GM12878 (cell line): ENCODE measurements at regions not wholly inside any gene's neighbourhood (a gene's known extent, or its start where the extent isn't known, plus 50 kb on each side); places are given as distances from the start of the nearest gene placed in this dataset.

Experiments
- CTCF ChIP-seq, 3 experiments: IDR thresholded peaks in 2 of 3; conservative IDR thresholded peaks in 1 of 3; 2 replicates each; pipeline ENCODE4 v1.5.1; 2011; ENCODE audit warnings: low read depth in 3 of 3, low read length in 3 of 3, mild to moderate bottlenecking in 3 of 3, control low read depth in 2 of 3, moderate library complexity in 2 of 3, inconsistent platforms in 1 of 3, mixed read lengths in 1 of 3; ENCODE audit not compliant: control insufficient read depth in 2 of 3, insufficient read depth in 1 of 3; ENCODE audit errors: extremely low read depth in 1 of 3
- FOXK2 ChIP-seq: fragments of 450-650 bp; IDR thresholded peaks from 2 replicates; pipeline ENCODE4 v1.6.1; 2017; ENCODE audit warnings: mild to moderate bottlenecking, moderate library complexity
- HCFC1 ChIP-seq: fragments of 150-350 bp; IDR thresholded peaks from 2 replicates; pipeline ENCODE4 v1.6.1; 2014; ENCODE audit warnings: low read length
- HDAC2 ChIP-seq: fragments of 200-600 bp; sonication (generic); IDR thresholded peaks from 2 replicates; pipeline ENCODE4 v1.6.1; 2017
- IKZF1 ChIP-seq: fragments of 450-650 bp; conservative IDR thresholded peaks from 2 replicates; pipeline ENCODE4 v1.6.1; 2017; ENCODE audit warnings: antibody characterized with exemption, mild to moderate bottlenecking
- NFYB ChIP-seq: IDR thresholded peaks from 2 replicates; pipeline ENCODE4 v1.6.1; 2011; ENCODE audit warnings: low read depth, mild to moderate bottlenecking, low read length, improper control_type of control experiment, moderate library complexity; ENCODE audit not compliant: insufficient read depth
- POLR2A ChIP-seq: IDR thresholded peaks from 2 replicates; pipeline ENCODE4 v1.6.1; 2011; ENCODE audit warnings: low read depth, mild to moderate bottlenecking, low read length
- SMAD5 ChIP-seq: IDR thresholded peaks from 2 replicates; pipeline ENCODE4 v1.6.1; 2016; ENCODE audit warnings: antibody characterized with exemption, low read depth

GRCh38 chr3:87702600-87702999, 356.2 kb downstream of the CGGBP1 start:
- no peak for TF ChIP-seq CTCF (IDR thresholded peaks at IDR 0.05 in 2 of 3, conservative IDR thresholded peaks at IDR 0.05 in 1 of 3; ENCODE audit: control insufficient read depth in 2 of 3, extremely low read depth in 1 of 3, insufficient read depth in 1 of 3, low read depth in 3 of 3, low read length in 3 of 3)
- TF ChIP-seq HCFC1 = no peak
- TF ChIP-seq POLR2A = no peak
- no peak for TF ChIP-seq HDAC2
- TF ChIP-seq SMAD5 = no peak
- no peak for TF ChIP-seq IKZF1
- no peak for TF ChIP-seq FOXK2
- no peak for TF ChIP-seq NFYB
